ENCODE measurements at regions not wholly inside any gene's neighbourhood (a gene's known extent, or its start where the extent isn't known, plus 50 kb on each side); places are given as distances from the start of the nearest gene placed in this dataset.

DNA sequence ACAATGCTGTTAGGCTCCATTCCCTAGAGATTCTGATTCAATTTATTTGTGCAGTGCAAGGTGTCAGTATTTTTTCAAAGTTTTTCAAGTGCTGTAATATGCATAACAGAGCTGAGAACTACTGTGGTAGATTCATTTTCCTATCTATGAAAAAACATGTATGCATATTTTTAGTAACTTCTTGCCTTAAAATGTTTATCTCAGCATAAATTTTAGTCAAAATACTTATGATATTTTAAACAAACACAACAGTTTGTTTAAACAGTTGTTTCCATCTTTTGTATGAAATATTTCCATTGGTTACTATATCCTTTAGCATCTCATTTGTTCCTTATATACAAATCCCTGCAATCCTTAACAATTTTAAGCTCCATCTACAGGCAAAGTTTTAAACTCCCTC, 624.8 kb upstream of the ADGRL3 start:
- no peak for FAIRE-seq
- DNase-seq (ENCODE audit: insufficient read length, low spot score): no peak

- DNase-seq (ENCODE audit: insufficient read length, low spot score) (no peak), FAIRE-seq (no peak)
These were observed 620.8 kb upstream of the ADGRL3 start for GRCh38 chr4:60579335-60579734.

GRCh38 chr4:60581919-60582536, 618.1 kb upstream of the ADGRL3 start:
- DNase-seq (ENCODE audit: insufficient read length, low spot score) (no peak), FAIRE-seq (no peak)

DNA sequence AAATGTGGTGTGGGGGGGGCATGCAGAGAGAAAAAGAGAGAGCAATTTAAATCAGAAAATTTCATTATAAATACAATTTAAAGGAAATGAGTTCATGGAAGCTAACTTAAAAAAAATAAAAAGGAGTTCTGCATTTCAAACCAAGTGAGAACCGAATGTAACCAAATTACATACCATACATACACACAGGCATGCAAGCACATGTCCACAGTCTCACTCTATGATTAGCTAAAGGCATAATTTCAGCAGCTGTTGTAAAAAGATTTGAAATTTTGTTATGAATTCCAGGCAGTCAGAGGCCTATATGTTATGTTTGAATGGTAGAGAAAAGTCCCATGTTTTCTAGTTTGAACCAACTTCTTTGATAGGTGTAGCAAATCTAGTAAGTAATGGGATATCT, 611.6 kb upstream of the ADGRL3 start:
- FAIRE-seq: no peak
- no peak for DNase-seq (ENCODE audit: insufficient read length, low spot score)

- no peak for FAIRE-seq
- no peak for DNase-seq (ENCODE audit: insufficient read length, low spot score)
These were observed 610.7 kb upstream of the ADGRL3 start for GRCh38 chr4:60589425-60589824.

DNA sequence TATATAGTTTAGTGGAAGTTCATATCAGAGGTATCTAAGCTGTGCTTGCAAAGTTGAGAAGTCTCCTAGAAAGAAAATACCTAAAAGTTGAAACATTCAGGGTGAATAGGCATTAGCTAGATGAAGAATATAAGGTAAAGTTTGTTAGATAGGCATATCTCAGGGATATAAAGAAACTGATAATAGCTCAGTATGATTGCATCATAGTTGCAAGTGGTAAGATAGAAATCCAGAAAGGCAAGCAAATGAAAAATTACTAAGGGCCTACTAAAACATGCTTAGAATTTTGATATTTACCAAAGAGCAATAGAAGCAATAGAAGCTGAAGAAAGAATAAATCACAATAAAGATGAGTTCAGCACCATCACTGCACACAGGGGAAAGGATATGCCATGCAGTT, 610.0 kb upstream of the ADGRL3 start:
- no peak for DNase-seq (ENCODE audit: insufficient read length, low spot score)
- FAIRE-seq: no peak

DNA sequence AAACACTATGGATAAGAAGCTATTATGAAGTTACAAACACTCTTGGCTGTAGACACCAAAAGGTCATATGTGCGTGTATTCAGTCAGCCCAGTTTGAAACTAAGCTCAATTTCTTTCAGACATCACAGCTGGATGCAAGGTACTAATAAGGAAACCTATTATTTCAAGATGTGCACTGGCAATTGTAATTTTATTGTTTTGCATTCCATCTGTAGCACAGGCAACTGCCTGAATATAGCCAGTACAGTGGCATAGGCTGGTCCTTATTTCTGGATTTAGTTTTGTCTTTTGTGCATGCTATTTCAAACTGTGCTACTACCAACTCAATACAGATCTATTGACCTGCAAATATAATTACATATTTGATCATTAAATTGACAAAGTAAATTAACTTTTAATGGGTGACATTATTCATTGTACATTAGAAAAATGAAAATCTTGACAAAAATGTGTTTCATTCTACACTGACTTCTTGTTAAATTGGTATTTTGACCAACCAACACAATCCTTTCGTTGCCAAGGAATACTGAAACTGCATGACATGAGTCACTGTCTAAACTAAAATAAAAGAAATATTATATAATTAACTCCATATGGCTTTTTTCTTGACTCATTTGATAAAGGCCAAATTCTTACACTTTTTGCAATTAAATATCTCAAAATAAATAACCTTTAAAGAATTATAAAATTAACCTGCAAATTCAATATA, 594.3 kb upstream of the ADGRL3 start:
- DNase-seq (ENCODE audit: insufficient read length, low spot score) (no peak), FAIRE-seq (no peak)

- no peak for FAIRE-seq
- DNase-seq (ENCODE audit: insufficient read length, low spot score): no peak
These were observed 588.2 kb upstream of the ADGRL3 start for GRCh38 chr4:60611762-60612496.

GRCh38 chr4:60617731-60618130, 582.4 kb upstream of the ADGRL3 start:
- FAIRE-seq: no peak

GRCh38 chr4:60619531-60620305, 580.4 kb upstream of the ADGRL3 start:
- FAIRE-seq: no peak

More at GRCh38 chr4:60617731-60618130, 582.4 kb upstream of the ADGRL3 start:
- DNase-seq (ENCODE audit: insufficient read length, low spot score): no peak

DNA sequence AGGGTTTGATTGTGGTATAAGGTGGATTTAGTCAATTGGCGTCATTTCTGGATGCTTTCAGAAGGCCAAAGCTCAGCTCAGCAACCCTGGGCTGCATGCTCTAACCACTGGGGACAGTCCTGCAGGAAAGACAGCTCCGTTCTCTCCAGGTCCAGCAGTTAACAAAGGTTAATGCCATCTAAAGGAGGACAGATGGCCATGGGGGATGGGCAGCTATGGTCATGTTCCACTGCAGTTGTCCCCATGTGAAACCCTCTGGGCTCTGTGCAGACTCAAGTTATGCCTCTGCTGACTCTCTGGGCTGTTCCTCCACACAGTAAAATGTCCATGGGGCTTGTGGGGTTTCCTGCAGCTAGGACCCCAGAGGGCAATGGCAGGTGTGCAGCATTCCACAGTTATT, 562.1 kb upstream of the ADGRL3 start:
- no peak for DNase-seq (ENCODE audit: insufficient read length, low spot score)
- FAIRE-seq: no peak

More at GRCh38 chr4:60619531-60620305, 580.4 kb upstream of the ADGRL3 start:
- no peak for DNase-seq (ENCODE audit: insufficient read length, low spot score)

DNA sequence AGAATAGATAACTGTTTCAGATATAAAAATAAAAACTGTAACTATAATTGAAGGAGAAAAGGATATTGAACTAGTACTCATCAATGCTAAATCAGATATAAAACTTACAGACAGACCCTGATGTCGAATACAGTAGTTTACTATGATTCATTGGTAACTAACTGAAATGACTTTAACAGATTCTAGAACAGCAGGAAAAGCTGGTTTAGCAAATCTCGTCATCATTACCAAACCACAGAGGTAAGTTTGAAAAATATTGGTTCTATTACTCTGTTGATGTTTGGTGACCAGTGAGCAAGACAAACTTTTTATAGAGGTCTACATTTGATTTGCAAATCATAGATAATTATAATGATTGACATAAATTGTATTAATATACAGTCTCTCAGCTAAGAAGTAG, 551.4 kb upstream of the ADGRL3 start:
- FAIRE-seq (no peak), DNase-seq (ENCODE audit: insufficient read length, low spot score) (no peak)

GRCh38 chr4:60652933-60653332, 547.2 kb upstream of the ADGRL3 start:
- DNase-seq (ENCODE audit: insufficient read length, low spot score) (no peak), FAIRE-seq (no peak)

- no peak for FAIRE-seq
- DNase-seq (ENCODE audit: insufficient read length, low spot score): no peak
These were observed 544.8 kb upstream of the ADGRL3 start for GRCh38 chr4:60655356-60655755.

DNA sequence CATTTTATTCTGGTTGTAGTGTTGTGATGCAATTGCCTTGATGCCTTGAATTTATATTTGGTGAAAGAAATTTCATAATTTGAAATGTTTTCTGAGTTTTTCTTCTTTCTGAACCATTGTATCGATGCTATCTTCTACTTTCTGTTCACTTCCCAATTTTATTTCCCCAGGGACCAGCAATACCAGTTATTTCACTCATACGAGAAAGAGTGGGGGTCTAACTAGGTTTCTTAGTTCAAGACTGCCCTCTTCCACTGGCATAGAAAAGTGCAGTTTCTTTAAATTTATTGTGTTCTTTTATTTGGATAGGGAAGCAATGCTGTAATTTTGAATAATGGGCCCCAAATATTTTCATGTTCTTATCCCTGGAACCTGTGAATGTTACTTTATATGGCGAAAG, 544.0 kb upstream of the ADGRL3 start:
- FAIRE-seq (no peak), DNase-seq (ENCODE audit: insufficient read length, low spot score) (no peak)

DNA sequence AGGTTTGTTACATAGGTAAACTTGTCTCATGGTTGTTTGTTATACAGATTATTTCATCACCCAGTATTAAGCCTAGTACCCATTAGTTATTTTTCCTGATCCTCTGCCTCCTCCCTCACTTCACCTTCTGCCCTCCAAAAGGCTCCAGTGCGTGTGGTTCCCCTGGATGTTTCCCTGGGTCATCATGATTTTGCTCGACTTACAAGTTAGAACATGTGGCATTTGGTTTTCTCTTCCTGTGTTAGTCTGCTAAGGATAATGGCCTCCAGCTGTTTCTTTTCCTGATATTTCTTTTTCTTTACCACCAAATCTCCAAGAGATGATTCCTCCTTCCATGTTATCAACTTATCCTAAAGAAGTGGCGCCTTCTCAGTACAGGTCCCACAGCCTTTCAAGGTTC, 543.1 kb upstream of the ADGRL3 start:
- FAIRE-seq (no peak), DNase-seq (ENCODE audit: insufficient read length, low spot score) (no peak)

DNA sequence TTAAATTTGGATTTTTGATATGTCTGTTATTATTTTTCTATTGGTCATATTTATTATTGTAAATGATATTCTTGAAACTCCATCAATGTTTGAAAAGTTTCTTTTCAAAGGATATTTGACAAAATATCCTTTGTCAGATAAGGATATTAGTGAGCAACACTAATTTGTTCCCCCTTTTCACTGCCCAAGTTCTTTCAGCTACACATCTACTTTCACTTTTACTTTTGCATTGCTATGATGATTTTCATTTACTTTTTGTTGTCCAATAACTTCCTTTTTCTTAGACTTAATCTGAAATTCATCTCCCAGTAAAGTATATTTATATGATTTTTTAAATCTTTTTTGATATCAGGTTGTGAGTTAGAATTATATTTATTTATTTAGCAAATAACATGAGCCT, 542.3 kb upstream of the ADGRL3 start:
- no peak for DNase-seq (ENCODE audit: insufficient read length, low spot score)
- no peak for FAIRE-seq

- DNase-seq (ENCODE audit: insufficient read length, low spot score): no peak
- FAIRE-seq: no peak
These were observed 536.4 kb upstream of the ADGRL3 start for GRCh38 chr4:60663769-60664168.

GRCh38 chr4:60682901-60683300, 517.2 kb upstream of the ADGRL3 start:
- FAIRE-seq: no peak
- DNase-seq (ENCODE audit: insufficient read length, low spot score): no peak

DNA sequence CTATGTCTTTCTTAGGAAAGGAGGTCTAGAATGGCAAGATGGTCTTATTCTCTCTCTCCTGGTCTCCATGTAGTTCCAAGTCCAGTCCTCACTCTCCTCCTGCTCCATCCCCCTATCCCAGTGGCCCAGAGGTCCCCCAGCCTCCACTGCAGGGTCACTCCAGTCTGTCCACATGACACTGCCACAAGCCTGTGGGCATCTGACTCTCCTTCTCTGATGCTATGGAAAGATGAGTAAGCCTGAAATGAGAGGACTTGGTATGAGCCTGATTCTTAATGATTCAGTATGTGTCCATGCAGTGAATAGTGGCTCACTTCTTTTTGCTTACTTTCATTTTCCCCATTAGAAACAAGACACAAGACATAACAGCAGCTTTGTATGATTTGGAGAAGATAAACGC, 516.8 kb upstream of the ADGRL3 start:
- DNase-seq (ENCODE audit: insufficient read length, low spot score) (no peak), FAIRE-seq (no peak)

- DNase-seq (ENCODE audit: insufficient read length, low spot score) (no peak), FAIRE-seq (no peak)
These were observed 516.2 kb upstream of the ADGRL3 start for GRCh38 chr4:60683973-60684372.
